Heart right ventricle (tissue), 16 donors: ENCODE measurements at regions not wholly inside any gene's neighbourhood (a gene's known extent, or its start where the extent isn't known, plus 50 kb on each side); places are given as distances from the start of the nearest gene placed in this dataset.

Experiments used
- ATAC-seq, 8 donors: fragments of 200-7000 bp; cut with Tn5 transposase; one replicate each; pipeline ENCODE4 v1.9.1; 2020; ENCODE audit warnings: mild to moderate bottlenecking in 8 of 8, moderate library complexity in 8 of 8, moderate number of reproducible peaks in 1 of 8
- DNase-seq, 2 donors: peaks; one replicate each; pipeline ENCODE4 v3.0.0-alpha.2; 2020
- H3K27ac ChIP-seq, 10 donors: fragments of 200-600 bp; sonication (generic) in 2 of 10; one replicate each; pipeline versions ENCODE4 v1.5.0 to v1.8.0; 2020 to 2022; ENCODE audit warnings: mild to moderate bottlenecking in 3 of 10
- H3K27me3 ChIP-seq, 7 donors: fragments of 200-600 bp; one replicate each; pipeline ENCODE4 v1.8.0; 2021 to 2022; ENCODE audit warnings: mild to moderate bottlenecking in 2 of 7
- H3K36me3 ChIP-seq, 9 donors: fragments of 200-600 bp; sonication (generic) in 1 of 9; one replicate each; pipeline versions ENCODE4 v1.5.0 to v1.8.0; 2020 to 2022; ENCODE audit warnings: mild to moderate bottlenecking in 2 of 9
- H3K4me1 ChIP-seq, 9 donors: fragments of 200-600 bp; sonication (generic) in 1 of 9; one replicate each; pipeline versions ENCODE4 v1.5.0 to v1.8.0; 2020 to 2022; ENCODE audit warnings: mild to moderate bottlenecking in 4 of 9
- H3K4me3 ChIP-seq, 10 donors: fragments of 200-600 bp; sonication (generic) in 2 of 10; one replicate each; pipeline versions ENCODE4 v1.5.0 to v1.8.0; 2020 to 2022; ENCODE audit warnings: mild to moderate bottlenecking in 7 of 10, moderate library complexity in 2 of 10
- H3K9me3 ChIP-seq, 11 donors: fragments of 200-600 bp in 10 of 11; sonication (generic) in 2 of 11; one replicate each; pipeline versions ENCODE4 v1.5.0 to v1.8.0; 2013 to 2022; ENCODE audit warnings: mild to moderate bottlenecking in 2 of 11, control low read depth in 1 of 11, moderate library complexity in 1 of 11
- WGBS, 2 donors: extraction: QIAGEN DNeasy Blood & Tissue Kit; methylation state at CpG; one replicate each; pipeline ENCODE4 v1.1.7; 2013; ENCODE audit warnings: inconsistent platforms in 1 of 2; 5-methylcytosine and 5-hydroxymethylcytosine counted together
- intact Hi-C, 10 donors: fragments of 100-400 bp; cut with DNase I; formaldehyde crosslinking; loops; one replicate each; pipeline versions ENCODE4 v1.11.1 to v1.14.2; 2022
- TF ChIP-seq, protein P1 (sequence below), 9 donors: fragments of 200-600 bp; sonication (generic) in 2 of 9; IDR thresholded peaks; one replicate each; pipeline versions ENCODE4 v1.5.0 to v1.8.0; 2021 to 2022; ENCODE audit warnings: antibody characterized with exemption in 9 of 9, mild to moderate bottlenecking in 5 of 9, moderate library complexity in 1 of 9
- donor health status: Arrhythmogenic right ventricular cardiomyopathy.
- donor health status: ischemic (EF 13 %, LVEDD 7.1; RV severe dilation, severe dysfunction).
- donor health status: healthy with polysubstance abuse.
- donor health status: DM: no; HTN: yes; CAD: no.
- donor health status: DM: no; HTN: no; CAD: no.
- donor health status: ischemic (EF 25% LVEDD 6.9; RV normal size, moderate dysfunction).
- donor health status: ischemic (EF 25% LVEDD 5.7; RV mildly dilated, moderate dysfunction).
- donor health status: healthy.
- donor health status: DM: yes; HTN: yes; CAD: no.
- donor health status: Ischemic cardiomyopathy.
- donor health status: ischemic (EF 35%, LVEDD 5.7; RV mildly dilated, moderate dysfunction).
- donor health status: nonischemic (EF 11% LVEDD 7.7; RV severe dilation, severe dysfunction).
- donor health status: DM: yes; HTN: yes; CAD: no.
- donor health status: PGD.
- donor health status: ischemic (EF 29% LVEDD 5.4; RV normal size, mild dysfunction).
- donor health status: nonischemic (EF 23%, LVEDD 6.1; RV moderate dilation, normal function).

DNA sequence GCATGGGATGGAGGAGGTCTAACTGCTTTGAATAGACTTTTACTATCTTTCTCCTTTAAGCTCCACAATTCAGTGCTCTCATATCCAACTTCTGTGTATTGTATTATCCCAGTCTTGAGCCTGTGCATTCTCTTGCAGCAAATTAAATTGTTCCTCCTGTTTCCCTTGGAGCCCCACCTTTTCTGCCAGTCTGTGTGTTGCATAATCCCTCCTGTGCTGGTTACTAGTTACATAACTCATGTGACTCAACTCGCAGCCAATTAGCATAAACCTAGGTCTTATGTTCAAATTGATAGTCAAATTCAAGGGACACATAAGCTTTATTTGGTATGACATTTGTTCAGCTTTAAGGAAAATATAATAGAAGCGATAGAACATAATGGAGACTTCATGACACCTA, 1863.5 kb downstream of the MRPL39 start:
- Histone ChIP-seq H3K4me3 (no peak overlapping the region), H3K27ac (no peak overlapping the region), H3K27me3 (no peaks in the 10 kb centered on the region), H3K4me1 (no peaks in the 10 kb centered on the region), H3K36me3 (no peaks in the 10 kb centered on the region), H3K9me3 (peaks cover 0 to 14% (median 0%) of the 10 kb centered on the region in 11 donors)
- intact Hi-C loops = no loop called here
- DNase-seq (no peak), ATAC-seq (no peak)
- TF ChIP-seq, protein P1, sequence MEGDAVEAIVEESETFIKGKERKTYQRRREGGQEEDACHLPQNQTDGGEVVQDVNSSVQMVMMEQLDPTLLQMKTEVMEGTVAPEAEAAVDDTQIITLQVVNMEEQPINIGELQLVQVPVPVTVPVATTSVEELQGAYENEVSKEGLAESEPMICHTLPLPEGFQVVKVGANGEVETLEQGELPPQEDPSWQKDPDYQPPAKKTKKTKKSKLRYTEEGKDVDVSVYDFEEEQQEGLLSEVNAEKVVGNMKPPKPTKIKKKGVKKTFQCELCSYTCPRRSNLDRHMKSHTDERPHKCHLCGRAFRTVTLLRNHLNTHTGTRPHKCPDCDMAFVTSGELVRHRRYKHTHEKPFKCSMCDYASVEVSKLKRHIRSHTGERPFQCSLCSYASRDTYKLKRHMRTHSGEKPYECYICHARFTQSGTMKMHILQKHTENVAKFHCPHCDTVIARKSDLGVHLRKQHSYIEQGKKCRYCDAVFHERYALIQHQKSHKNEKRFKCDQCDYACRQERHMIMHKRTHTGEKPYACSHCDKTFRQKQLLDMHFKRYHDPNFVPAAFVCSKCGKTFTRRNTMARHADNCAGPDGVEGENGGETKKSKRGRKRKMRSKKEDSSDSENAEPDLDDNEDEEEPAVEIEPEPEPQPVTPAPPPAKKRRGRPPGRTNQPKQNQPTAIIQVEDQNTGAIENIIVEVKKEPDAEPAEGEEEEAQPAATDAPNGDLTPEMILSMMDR (IDR thresholded peaks at IDR 0.05) = no peak
- 75 to 83% methylated on average over 2 of the region's 2 CpGs for WGBS, 2 donors

DNA sequence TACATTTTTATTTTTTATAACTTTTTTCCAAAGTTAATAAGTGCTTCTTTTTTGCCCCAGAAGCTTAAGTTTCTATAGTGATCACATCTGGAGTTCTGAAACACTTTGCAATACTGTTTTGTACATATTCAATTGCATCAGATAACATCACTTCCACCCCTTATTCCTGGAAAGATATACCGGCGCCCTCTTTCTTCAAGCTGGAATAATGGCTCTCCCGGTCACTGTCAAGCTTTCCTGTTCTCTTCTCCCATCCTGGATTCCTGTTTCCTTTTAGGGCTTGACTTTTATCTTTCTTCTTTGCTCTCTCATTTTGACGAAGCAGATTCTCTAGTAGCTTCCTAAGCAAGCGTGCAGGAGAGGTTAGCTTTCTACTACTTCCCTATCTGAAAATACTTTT, 1866.8 kb downstream of the MRPL39 start:
- no peaks in the 10 kb centered on the region for H3K4me1 ChIP-seq
- no peak overlapping the region for H3K4me3 ChIP-seq
- no peaks in the 10 kb centered on the region for H3K27me3 ChIP-seq
- TF ChIP-seq, protein P1 (IDR thresholded peaks at IDR 0.05) = no peak
- WGBS, 2 donors = 56 to 62% methylated on average over 5 of the region's 5 CpGs
- ATAC-seq (no peak), DNase-seq (no peak)
- H3K36me3 ChIP-seq = no peaks in the 10 kb centered on the region
- H3K9me3 ChIP-seq = peaks cover 0 to 3% (median 0%) of the 10 kb centered on the region in 11 donors
- H3K27ac ChIP-seq = no peak overlapping the region
- intact Hi-C loops = no loop called here

DNA sequence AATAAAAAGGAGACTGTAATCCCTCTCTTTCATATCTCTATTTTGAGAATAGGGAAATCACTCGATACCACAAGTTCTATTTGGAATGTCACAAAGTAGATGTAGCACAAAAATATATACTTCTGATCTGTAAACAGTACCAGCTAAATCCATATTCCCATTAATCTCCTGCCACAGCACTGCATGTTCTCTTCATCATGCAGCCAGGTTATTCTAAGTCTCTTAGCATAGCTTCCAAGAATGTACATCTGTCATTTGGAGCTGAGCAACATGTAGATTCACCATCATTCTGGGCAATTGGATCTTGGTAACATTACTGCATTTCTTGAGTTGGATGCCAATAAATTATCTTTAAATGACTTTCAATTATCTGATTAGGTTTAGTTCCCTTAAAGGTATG, 1874.5 kb downstream of the MRPL39 start:
- no peaks in the 10 kb centered on the region for H3K9me3 ChIP-seq
- intact Hi-C loops = no loop called here
- no peak overlapping the region for H3K4me3 ChIP-seq
- no peak overlapping the region for H3K27ac ChIP-seq
- TF ChIP-seq, protein P1 (IDR thresholded peaks at IDR 0.05) = no peak
- H3K36me3 ChIP-seq = no peaks in the 10 kb centered on the region
- DNase-seq (no peak), ATAC-seq (no peak)
- WGBS, 2 donors = 77 to 82% methylated on average over 1 of the region's 1 CpG
- H3K27me3 ChIP-seq = no peaks in the 10 kb centered on the region
- H3K4me1 ChIP-seq = no peaks in the 10 kb centered on the region

DNA sequence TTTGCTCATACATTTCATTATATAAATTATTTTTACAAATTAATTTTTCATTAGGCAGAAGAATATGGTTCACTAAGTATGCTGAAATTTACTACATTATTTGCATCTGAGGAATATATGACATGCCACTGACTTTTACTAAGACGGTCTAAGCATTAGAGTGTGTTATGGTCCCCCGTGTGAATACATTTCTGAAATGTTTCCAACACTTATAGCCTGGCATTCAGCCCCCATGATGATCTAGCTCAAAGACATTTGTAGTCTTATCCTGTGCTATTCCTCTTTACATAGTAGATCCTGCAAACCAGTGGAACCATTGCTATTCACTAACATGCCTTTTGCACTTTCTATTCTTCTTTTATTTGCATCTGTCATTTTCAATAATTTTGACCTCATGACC, 1878.0 kb downstream of the MRPL39 start:
- no peaks in the 10 kb centered on the region for H3K9me3 ChIP-seq
- intact Hi-C loops = no loop called here
- DNase-seq (no peak), ATAC-seq (no peak)
- H3K4me1 ChIP-seq = no peaks in the 10 kb centered on the region
- 26 to 28% methylated on average over 2 of the region's 2 CpGs for WGBS, 2 donors
- H3K4me3 ChIP-seq = no peak overlapping the region
- no peaks in the 10 kb centered on the region for H3K36me3 ChIP-seq
- H3K27ac ChIP-seq = no peak overlapping the region
- TF ChIP-seq, protein P1 (IDR thresholded peaks at IDR 0.05) = no peak
- no peaks in the 10 kb centered on the region for H3K27me3 ChIP-seq

DNA sequence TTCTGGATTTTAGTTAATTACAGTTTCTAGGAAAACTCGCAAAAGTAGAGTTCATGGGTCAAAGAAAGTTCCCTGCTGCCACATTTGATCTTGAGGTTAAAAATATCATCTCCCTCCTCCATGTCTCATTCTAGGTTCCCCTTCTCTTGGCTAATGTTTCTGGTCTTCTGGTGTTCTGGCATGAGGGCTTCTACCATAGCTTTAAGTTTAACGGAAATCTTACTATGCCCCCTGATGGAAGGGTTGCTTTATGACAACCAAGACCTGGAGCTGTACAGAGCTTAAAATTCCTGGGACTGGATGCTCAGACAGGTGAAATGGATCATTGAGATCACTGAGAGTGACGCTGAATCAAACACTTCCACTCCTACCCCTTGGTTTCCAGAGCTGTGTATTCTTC, 1881.7 kb downstream of the MRPL39 start:
- H3K4me1 ChIP-seq = no peaks in the 10 kb centered on the region
- H3K36me3 ChIP-seq = no peaks in the 10 kb centered on the region
- ATAC-seq (no peak), DNase-seq (no peak)
- TF ChIP-seq, protein P1 (IDR thresholded peaks at IDR 0.05) = no peak
- H3K27me3 ChIP-seq = no peaks in the 10 kb centered on the region
- WGBS, 2 donors = 63 to 72% methylated on average over 3 of the region's 3 CpGs
- H3K9me3 ChIP-seq = no peaks in the 10 kb centered on the region
- no peak overlapping the region for H3K27ac ChIP-seq
- H3K4me3 ChIP-seq = no peak overlapping the region
- intact Hi-C loops = no loop called here
